IPS DF 19.7 (cell line): ENCODE measurements at regions not wholly inside any gene's neighbourhood (a gene's known extent, or its start where the extent isn't known, plus 50 kb on each side); places are given as distances from the start of the nearest gene placed in this dataset.
"Not testable (repeated sequence)": the region's sequence is repeated elsewhere in the genome, so short reads cannot be mapped to it uniquely, and the experiment has no call there.

Experiments used
- DNase-seq: peaks from one replicate; pipeline ENCODE4 v3.0.0-alpha.2; 2013; ENCODE audit warnings: low read depth, low spot score

DNA sequence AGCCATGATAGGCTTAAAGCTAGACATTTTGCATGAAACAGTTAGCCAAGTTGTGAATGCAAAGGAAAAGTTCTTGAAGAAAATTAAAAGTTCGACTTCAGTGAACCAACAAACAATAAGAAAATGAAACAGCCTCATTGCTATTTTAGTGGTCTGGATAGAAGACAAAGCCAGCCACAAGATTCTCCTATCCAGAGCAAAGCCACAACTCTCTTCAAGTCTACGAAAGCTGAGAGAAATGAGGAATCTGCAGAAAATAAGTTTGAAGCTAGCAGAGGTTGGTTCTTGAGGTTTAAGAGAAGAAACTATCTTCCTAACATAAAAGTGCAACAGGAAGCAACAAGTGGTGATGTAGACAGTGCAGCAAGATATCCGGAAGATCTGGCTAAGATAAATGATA is 271.4 kb upstream of the GRM3 start:
- no peak for DNase-seq

DNA sequence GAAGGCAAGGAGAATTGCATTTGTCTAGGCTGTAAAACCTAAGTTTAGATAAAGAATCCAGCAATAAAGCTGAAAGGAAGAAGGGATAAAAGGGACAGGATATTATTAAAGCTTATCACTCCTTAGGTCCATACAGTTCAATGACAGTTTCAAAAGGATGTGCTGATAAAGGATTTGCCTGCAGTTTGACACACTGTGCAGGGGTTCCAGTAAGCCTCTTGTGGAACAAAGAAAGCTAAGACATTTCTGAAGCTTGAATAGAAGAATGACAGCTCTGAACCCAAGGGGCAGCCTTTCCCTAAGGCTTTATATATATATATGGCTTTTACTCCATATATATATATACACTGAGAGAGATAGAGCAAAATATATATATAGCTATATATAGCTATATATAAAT is 276.8 kb upstream of the GRM3 start:
- DNase-seq: no peak

DNA sequence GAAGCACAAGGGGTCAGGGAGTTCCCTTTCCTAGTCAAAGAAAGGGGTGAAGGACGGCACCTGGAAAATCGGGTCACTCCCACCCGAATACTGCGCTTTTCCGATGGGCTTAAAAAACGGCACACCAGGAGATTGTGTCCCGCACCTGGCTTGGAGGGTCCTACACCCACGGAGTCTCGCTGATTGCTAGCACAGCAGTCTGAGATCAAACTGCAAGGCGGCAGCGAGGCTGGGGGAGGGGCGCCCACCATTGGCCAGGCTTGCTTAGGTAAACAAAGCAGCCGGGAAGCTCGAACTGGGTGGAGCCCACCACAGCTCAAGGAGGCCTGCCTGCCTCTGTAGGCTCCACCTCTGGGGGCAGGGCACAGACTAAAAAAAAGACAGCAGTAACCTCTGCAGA is 303.3 kb upstream of the GRM3 start:
- not testable (repeated sequence) for DNase-seq

GRCh38 chr7:86339051-86339450 is 304.7 kb upstream of the GRM3 start:
- no peak for DNase-seq

- DNase-seq: no peak
Measured at GRCh38 chr7:86328801-86329433, 314.8 kb upstream of the GRM3 start.

GRCh38 chr7:86326847-86327246 is 316.9 kb upstream of the GRM3 start:
- no peak for DNase-seq

- DNase-seq: no peak
Measured at GRCh38 chr7:86320889-86321288, 322.8 kb upstream of the GRM3 start.

GRCh38 chr7:86320341-86320740 is 323.4 kb upstream of the GRM3 start:
- no peak for DNase-seq

GRCh38 chr7:86313842-86314241 is 329.9 kb upstream of the GRM3 start:
- no peak for DNase-seq

GRCh38 chr7:86301301-86301700 is 342.4 kb upstream of the GRM3 start:
- no peak for DNase-seq

GRCh38 chr7:86295526-86295925 is 348.2 kb upstream of the GRM3 start:
- no peak for DNase-seq

GRCh38 chr7:86282014-86282682 is 361.6 kb upstream of the GRM3 start:
- DNase-seq: no peak

GRCh38 chr7:86280150-86280549 is 363.6 kb upstream of the GRM3 start:
- DNase-seq: no peak

GRCh38 chr7:86262781-86263180 is 380.9 kb upstream of the GRM3 start:
- no peak for DNase-seq

DNA sequence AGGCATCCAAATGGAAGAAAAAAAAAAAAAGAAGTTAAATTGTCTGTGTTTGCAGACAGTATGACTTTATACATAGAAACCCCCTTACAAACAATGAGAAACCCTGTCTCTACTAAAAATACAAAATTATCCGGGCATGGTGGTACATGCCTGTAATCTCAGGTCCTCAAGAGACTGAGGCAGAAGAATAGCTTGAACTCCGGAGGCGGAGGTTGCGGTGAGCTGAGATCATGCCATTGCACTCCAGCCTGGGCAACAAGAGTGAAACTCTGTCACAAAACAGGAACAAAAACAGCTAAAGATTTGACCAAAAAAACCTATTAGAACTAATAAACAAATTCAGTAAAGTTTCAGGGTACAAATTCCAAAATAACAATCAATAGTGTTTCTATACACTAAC is 385.8 kb upstream of the GRM3 start:
- DNase-seq: no peak

DNA sequence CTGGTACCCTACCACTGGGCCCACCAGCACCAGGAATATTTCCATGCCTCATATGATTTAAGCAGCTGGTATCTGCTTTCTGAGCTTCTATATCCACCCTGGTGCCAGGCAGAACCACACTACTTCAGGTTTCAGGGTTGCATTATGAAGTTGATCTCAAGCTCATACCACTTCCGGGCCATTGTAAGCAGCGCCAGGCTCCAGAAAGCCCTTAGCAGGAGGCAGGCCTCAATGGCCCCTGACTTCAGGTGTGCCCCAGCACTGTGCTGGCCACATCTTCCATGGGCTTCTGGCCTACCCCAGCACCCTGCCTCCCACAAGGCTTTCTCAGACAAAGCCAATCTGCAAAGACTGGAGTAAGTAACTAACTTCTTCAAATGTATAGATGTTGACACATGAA is 391.3 kb upstream of the GRM3 start:
- DNase-seq: no peak

DNA sequence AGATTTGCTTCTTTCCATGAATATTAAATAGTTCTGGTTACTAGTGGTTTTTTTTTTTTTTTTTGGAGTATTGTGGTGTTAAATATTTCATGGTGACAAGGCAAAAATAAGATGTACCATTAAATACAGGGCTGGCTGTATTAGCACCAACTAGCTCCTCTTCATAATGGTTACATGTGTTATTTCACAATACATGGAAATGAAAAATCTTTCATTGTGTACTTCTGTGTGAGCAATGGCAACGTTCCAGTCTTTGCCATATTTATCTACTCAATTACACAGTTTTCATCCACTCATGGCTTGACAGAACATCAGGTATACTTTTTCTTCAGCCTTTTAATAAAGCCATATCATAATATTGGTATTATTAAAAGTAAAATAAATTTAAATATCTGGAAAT is 394.7 kb upstream of the GRM3 start:
- DNase-seq: no peak

DNA sequence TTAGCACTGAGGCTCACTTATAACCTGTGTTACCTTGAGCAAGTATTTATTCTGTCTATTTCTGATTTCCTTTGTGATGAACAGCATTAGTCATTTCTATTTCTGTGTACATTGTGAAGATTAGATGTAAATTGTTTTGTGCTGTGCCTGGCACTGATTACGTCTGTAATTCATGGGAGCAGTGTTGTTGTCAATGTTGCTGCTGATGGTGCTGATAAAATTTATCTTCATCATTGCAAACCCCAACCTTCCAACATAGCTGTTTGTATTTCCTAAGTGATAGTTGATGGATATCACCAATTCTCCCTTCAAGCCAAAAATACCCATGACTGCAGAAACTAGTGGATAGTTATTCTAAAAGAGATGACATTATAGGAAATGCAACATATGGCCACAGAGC is 400.5 kb upstream of the GRM3 start:
- no peak for DNase-seq

GRCh38 chr7:86226191-86226590 is 417.5 kb upstream of the GRM3 start:
- DNase-seq: no peak

GRCh38 chr7:86222806-86223205 is 420.9 kb upstream of the GRM3 start:
- DNase-seq: no peak

- no peak for DNase-seq
Measured at GRCh38 chr7:86214734-86215133, 429.0 kb upstream of the GRM3 start.

GRCh38 chr7:86212976-86213375 is 430.7 kb upstream of the GRM3 start:
- no peak for DNase-seq

- no peak for DNase-seq
Measured at GRCh38 chr7:86209036-86209435, 434.7 kb upstream of the GRM3 start.

DNA sequence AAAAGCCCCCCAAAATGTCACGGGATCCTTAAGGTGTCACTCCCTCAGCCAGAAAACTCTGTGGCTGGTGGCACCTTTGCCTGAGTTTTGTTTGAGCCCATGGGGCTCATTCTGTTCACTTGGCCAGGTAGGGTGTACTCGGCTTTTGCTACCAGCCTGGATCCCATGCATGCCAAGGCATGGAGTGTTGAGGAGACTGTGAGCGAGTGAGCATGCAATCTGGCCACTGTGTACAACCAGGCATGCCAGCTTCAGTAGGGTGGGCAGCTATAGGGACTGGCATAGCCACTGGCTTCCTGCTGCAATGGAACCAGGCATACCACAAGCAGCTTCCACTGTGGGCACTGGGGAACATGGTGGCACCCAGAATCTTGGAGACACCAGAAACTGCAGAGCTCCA is 436.0 kb upstream of the GRM3 start:
- DNase-seq: no peak
